ENCODE measurements at regions not wholly inside any gene's neighbourhood (a gene's known extent, or its start where the extent isn't known, plus 50 kb on each side); places are given as distances from the start of the nearest gene placed in this dataset.

- H3K36me3 ChIP-seq (ENCODE audit: control insufficient read depth in 2 of 2, extremely low read depth in 1 of 2, insufficient read depth in 2 of 2, low read length in 2 of 2) = no peaks in the 10 kb centered on the region
- H3K4me2 ChIP-seq (ENCODE audit: control insufficient read depth, extremely low read depth, insufficient read depth, low read depth, low read length) = no peak overlapping the region
- DNase-seq (ENCODE audit: low read depth, low spot score) (no peak), FAIRE-seq (no peak)
- H3K9me1 ChIP-seq (ENCODE audit: control insufficient read depth, extremely low read depth, insufficient read depth, low read length) = no peaks in the 10 kb centered on the region
- no peak overlapping the region for H3K27ac ChIP-seq (ENCODE audit: control insufficient read depth, insufficient read depth, low read length)
- dilution Hi-C loops (cut with MboI; ENCODE audit: extremely low pct_ligation_motif_present, low sequenced_read_pairs) = no loop called here
- no peak for TF ChIP-seq CTCF (optimal IDR thresholded peaks at IDR 0.05 in 1 of 3, IDR thresholded peaks at IDR 0.05 in 1 of 3, conservative IDR thresholded peaks at IDR 0.05 in 1 of 3; ENCODE audit: extremely low read depth in 1 of 3, insufficient read depth in 2 of 3, low read length in 3 of 3)
- no peak for TF ChIP-seq EZH2 (IDR thresholded peaks at IDR 0.05; ENCODE audit: low read length)
- H3K4me3 ChIP-seq (ENCODE audit: control insufficient read depth in 2 of 3, extremely low read depth in 1 of 3, insufficient read depth in 2 of 3, low read depth in 1 of 3, low read length in 3 of 3) = no peak overlapping the region
- H2AFZ ChIP-seq (ENCODE audit: control insufficient read depth, low read length) = no peak overlapping the region
- no peaks in the 10 kb centered on the region for H3K4me1 ChIP-seq (ENCODE audit: control insufficient read depth, extremely low read depth, insufficient read depth, low read length)
- H3K79me2 ChIP-seq (ENCODE audit: control insufficient read depth, insufficient read depth, low read length) = no peaks in the 10 kb centered on the region
- H3K27me3 ChIP-seq (ENCODE audit: control insufficient read depth, extremely low read depth, insufficient read depth, low read length) = no peaks in the 10 kb centered on the region
- H3K9me3 ChIP-seq (ENCODE audit: control insufficient read depth, low read depth, low read length) = no peaks in the 10 kb centered on the region
- H3K9ac ChIP-seq (ENCODE audit: control insufficient read depth, extremely low read depth, insufficient read depth, low read length) = no peak overlapping the region
- no peaks in the 10 kb centered on the region for H4K20me1 ChIP-seq (ENCODE audit: control insufficient read depth, extremely low read depth, insufficient read depth, low read length)
Measured at GRCh38 chr6:164154588-164154987, 740.1 kb downstream of the QKI start.

- Histone ChIP-seq H3K27ac (ENCODE audit: control insufficient read depth, insufficient read depth, low read length) (no peak overlapping the region), H3K27me3 (ENCODE audit: control insufficient read depth, extremely low read depth, insufficient read depth, low read length) (no peaks in the 10 kb centered on the region), H3K9ac (ENCODE audit: control insufficient read depth, extremely low read depth, insufficient read depth, low read length) (no peak overlapping the region), H3K4me3 (ENCODE audit: control insufficient read depth in 2 of 3, extremely low read depth in 1 of 3, insufficient read depth in 2 of 3, low read depth in 1 of 3, low read length in 3 of 3) (no peak overlapping the region), H3K4me2 (ENCODE audit: control insufficient read depth, extremely low read depth, insufficient read depth, low read depth, low read length) (no peak overlapping the region), H3K9me1 (ENCODE audit: control insufficient read depth, extremely low read depth, insufficient read depth, low read length) (no peaks in the 10 kb centered on the region), H3K9me3 (ENCODE audit: control insufficient read depth, low read depth, low read length) (no peaks in the 10 kb centered on the region), H3K36me3 (ENCODE audit: control insufficient read depth in 2 of 2, extremely low read depth in 1 of 2, insufficient read depth in 2 of 2, low read length in 2 of 2) (no peaks in the 10 kb centered on the region), H3K4me1 (ENCODE audit: control insufficient read depth, extremely low read depth, insufficient read depth, low read length) (no peaks in the 10 kb centered on the region), H2AFZ (ENCODE audit: control insufficient read depth, low read length) (no peak overlapping the region), H4K20me1 (ENCODE audit: control insufficient read depth, extremely low read depth, insufficient read depth, low read length) (no peaks in the 10 kb centered on the region), H3K79me2 (ENCODE audit: control insufficient read depth, insufficient read depth, low read length) (no peaks in the 10 kb centered on the region)
- dilution Hi-C loops (cut with MboI; ENCODE audit: extremely low pct_ligation_motif_present, low sequenced_read_pairs) = no loop called here
- DNase-seq (ENCODE audit: low read depth, low spot score) (no peak), FAIRE-seq (no peak)
- no peak for TF ChIP-seq EZH2 (IDR thresholded peaks at IDR 0.05; ENCODE audit: low read length)
Measured at GRCh38 chr6:164152611-164153010, 738.1 kb downstream of the QKI start.

Data from keratinocyte (primary cell).